Upper lobe of right lung (tissue), 1 donor: ENCODE measurements at regions not wholly inside any gene's neighbourhood (a gene's known extent, or its start where the extent isn't known, plus 50 kb on each side); places are given as distances from the start of the nearest gene placed in this dataset.

ENCODE experiments used
- ATAC-seq: fragments of 200-7000 bp; cut with Tn5 transposase; one replicate; pipeline ENCODE4 v1.9.1; 2020; ENCODE audit warnings: mild to moderate bottlenecking, moderate library complexity
- DNase-seq: peaks from one replicate; pipeline ENCODE4 v3.0.0-alpha.2; 2020
- H3K27ac ChIP-seq: fragments of 200-600 bp; one replicate; pipeline ENCODE4 v1.8.0; 2022
- H3K27me3 ChIP-seq: fragments of 200-600 bp; one replicate; pipeline ENCODE4 v1.8.0; 2022; ENCODE audit warnings: mild to moderate bottlenecking
- H3K36me3 ChIP-seq: fragments of 200-600 bp; one replicate; pipeline ENCODE4 v1.8.0; 2022
- H3K4me1 ChIP-seq: fragments of 200-600 bp; one replicate; pipeline ENCODE4 v1.8.0; 2022
- H3K4me3 ChIP-seq: fragments of 200-600 bp; one replicate; pipeline ENCODE4 v1.8.0; 2022; ENCODE audit warnings: mild to moderate bottlenecking
- H3K9me3 ChIP-seq: fragments of 200-600 bp; one replicate; pipeline ENCODE4 v1.8.0; 2022
- CTCF ChIP-seq: fragments of 200-600 bp; IDR thresholded peaks from one replicate; pipeline ENCODE4 v1.8.0; 2022; ENCODE audit warnings: antibody characterized with exemption
- intact Hi-C: fragments of 100-400 bp; cut with DNase I; formaldehyde crosslinking; loops from one replicate; pipeline ENCODE4 v1.11.0; 2022
- donor health status: DM: no; HTN: yes; CAD: no; lungs with severe emphysema.

GRCh38 chr10:36507715-36508114 is 617.7 kb upstream of the ANKRD30A start:
- no peak overlapping the region for H3K27ac ChIP-seq
- H3K36me3 ChIP-seq: no peaks in the 10 kb centered on the region
- intact Hi-C loops: no loop called here
- TF ChIP-seq CTCF: no peak
- no peak for DNase-seq
- H3K4me1 ChIP-seq: no peaks in the 10 kb centered on the region
- no peaks in the 10 kb centered on the region for H3K9me3 ChIP-seq
- no peak overlapping the region for H3K4me3 ChIP-seq
- no peaks in the 10 kb centered on the region for H3K27me3 ChIP-seq
- ATAC-seq: no peak

- Histone ChIP-seq H3K9me3 (no peaks in the 10 kb centered on the region), H3K36me3 (no peaks in the 10 kb centered on the region), H3K4me1 (no peaks in the 10 kb centered on the region), H3K4me3 (no peak overlapping the region), H3K27me3 (no peaks in the 10 kb centered on the region), H3K27ac (no peak overlapping the region)
- no peak for DNase-seq
- intact Hi-C loops: no loop called here
- no peak for TF ChIP-seq CTCF
- ATAC-seq: no peak
Observed at GRCh38 chr10:36506697-36507496, 618.5 kb upstream of the ANKRD30A start.

DNA sequence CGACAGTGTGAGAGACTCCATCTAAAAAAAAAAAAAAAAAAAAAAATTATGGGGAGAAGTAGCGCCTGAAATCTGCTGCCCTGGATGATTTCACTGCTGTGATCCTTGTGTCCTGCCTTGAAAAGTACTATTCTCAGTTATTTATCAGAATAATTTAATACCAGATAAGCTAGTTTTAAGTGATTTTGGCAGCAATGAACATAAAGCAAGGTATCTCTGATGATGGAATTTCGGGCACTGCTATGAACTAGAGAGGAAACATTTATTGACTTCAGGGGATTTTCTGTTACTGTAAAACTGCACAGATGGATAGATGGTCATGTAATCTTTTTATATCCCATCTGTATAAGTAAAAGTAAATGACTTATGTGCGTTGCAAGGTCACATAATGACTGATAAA is 619.1 kb upstream of the ANKRD30A start:
- intact Hi-C loops: no loop called here
- no peak for ATAC-seq

GRCh38 chr10:36504758-36505157 is 620.6 kb upstream of the ANKRD30A start:
- Histone ChIP-seq H3K9me3 (no peaks in the 10 kb centered on the region), H3K36me3 (no peaks in the 10 kb centered on the region), H3K27me3 (no peaks in the 10 kb centered on the region), H3K4me1 (no peaks in the 10 kb centered on the region), H3K27ac (no peak overlapping the region), H3K4me3 (no peak overlapping the region)
- TF ChIP-seq CTCF: peak; percentile 13
- ATAC-seq: no peak
- no peak for DNase-seq
- intact Hi-C loops: no loop called here

More for the DNA sequence above, 619.1 kb upstream of the ANKRD30A start:
- no peak overlapping the region for H3K27ac ChIP-seq
- no peaks in the 10 kb centered on the region for H3K36me3 ChIP-seq
- H3K4me1 ChIP-seq: no peaks in the 10 kb centered on the region
- H3K4me3 ChIP-seq: no peak overlapping the region
- H3K9me3 ChIP-seq: no peaks in the 10 kb centered on the region
- no peaks in the 10 kb centered on the region for H3K27me3 ChIP-seq
- no peak for DNase-seq
- TF ChIP-seq CTCF: no peak

DNA sequence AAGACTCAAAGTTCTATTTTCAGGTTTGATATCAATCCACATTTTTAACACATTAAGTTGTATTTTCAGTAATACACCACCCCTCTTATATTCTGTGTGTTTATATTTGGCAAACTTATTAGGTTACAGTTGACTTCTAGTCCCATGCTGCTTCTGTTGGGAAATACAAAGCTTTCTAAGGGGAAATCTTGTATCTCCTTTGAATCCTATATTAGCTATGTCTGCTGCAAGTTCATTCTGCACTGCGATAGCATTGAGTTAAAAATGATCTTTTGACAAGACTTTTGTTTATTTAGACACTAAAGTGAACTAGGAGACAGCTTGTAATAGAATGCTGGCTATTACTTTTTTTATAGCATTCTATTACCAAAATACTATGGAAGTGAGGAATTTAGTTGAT is 625.1 kb upstream of the ANKRD30A start:
- Histone ChIP-seq H3K9me3 (no peaks in the 10 kb centered on the region), H3K36me3 (no peaks in the 10 kb centered on the region), H3K4me1 (no peaks in the 10 kb centered on the region), H3K27me3 (no peaks in the 10 kb centered on the region), H3K27ac (no peak overlapping the region), H3K4me3 (no peak overlapping the region)
- DNase-seq (no peak), ATAC-seq (no peak)
- intact Hi-C loops: no loop called here
- no peak for TF ChIP-seq CTCF

DNA sequence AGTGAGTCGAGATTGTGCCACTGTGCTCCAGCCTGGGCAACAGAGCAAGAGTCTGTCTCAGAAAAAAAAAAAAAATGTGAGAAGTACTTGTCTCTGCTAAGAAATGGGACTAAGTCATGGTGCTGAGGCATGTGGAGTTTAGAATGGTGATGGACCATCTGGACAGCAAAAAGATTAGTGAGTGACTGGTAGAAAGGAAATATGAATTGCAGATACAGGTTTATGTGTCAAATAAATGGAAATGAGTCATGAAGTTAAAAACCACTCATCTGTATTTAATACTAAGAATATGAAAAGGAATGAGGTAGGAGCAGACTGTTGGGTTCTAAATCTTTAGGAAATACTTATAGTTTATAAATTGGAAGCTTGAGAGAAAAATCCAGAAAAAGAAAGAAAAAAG is 625.7 kb upstream of the ANKRD30A start:
- Histone ChIP-seq H3K4me3 (no peak overlapping the region), H3K36me3 (no peaks in the 10 kb centered on the region), H3K27ac (no peak overlapping the region), H3K27me3 (no peaks in the 10 kb centered on the region), H3K4me1 (no peaks in the 10 kb centered on the region), H3K9me3 (no peaks in the 10 kb centered on the region)
- no peak for TF ChIP-seq CTCF
- intact Hi-C loops: no loop called here
- DNase-seq (no peak), ATAC-seq (no peak)
